AG04449 (cell line): ENCODE measurements at regions not wholly inside any gene's neighbourhood (a gene's known extent, or its start where the extent isn't known, plus 50 kb on each side); places are given as distances from the start of the nearest gene placed in this dataset.

ENCODE experiments used
- CTCF ChIA-PET: fragments of 350-600 bp; formaldehyde crosslinking; extraction: SDS; loops from one replicate; lab custom pipeline; 2021; ENCODE audit warnings: antibody characterized with exemption; lab: Yijun Ruan, JAX
- POLR2A ChIA-PET: fragments of 400-600, 350-600 bp; formaldehyde crosslinking; extraction: SDS; loops from one replicate; lab custom pipeline; 2020; ENCODE audit warnings: antibody characterized with exemption, inconsistent platforms; lab: Yijun Ruan, JAX
- DNase-seq: peaks from one replicate; pipeline ENCODE4 v3.0.0-alpha.2; 2010; ENCODE audit warnings: low read depth, low spot score
- H3K4me3 ChIP-seq: 2 replicates; pipeline ENCODE4 v1.5.1; 2011; ENCODE audit warnings: low read depth, mild to moderate bottlenecking, control low read depth, low read length
- CTCF ChIP-seq: IDR thresholded peaks from one replicate; pipeline ENCODE4 v1.5.1; 2011; ENCODE audit warnings: mild to moderate bottlenecking, moderate library complexity, low read length, control low read depth, inconsistent platforms; ENCODE audit not compliant: insufficient read depth; ENCODE audit errors: missing control alignments

GRCh38 chr15:66938114-66938830, 127.1 kb upstream of the SMAD3 start:
- ChIA-PET POLR2A (no interaction called here), CTCF (interaction anchor here (1.0 to 1.5 kb wide), 2 partner anchors 8 to 366 kb away, joined by 3 to 7 read pairs; no protein-coding TSS in a partner anchor)
- DNase-seq = no peak
- H3K4me3 ChIP-seq = no peak overlapping the region
- no peak for TF ChIP-seq CTCF

- no peak for TF ChIP-seq CTCF
- no peak overlapping the region for H3K4me3 ChIP-seq
- POLR2A ChIA-PET = no interaction called here
- no peak for DNase-seq
- CTCF ChIA-PET = interaction anchor here (1.0 to 1.5 kb wide), 2 partner anchors 8 to 365 kb away, joined by 3 to 7 read pairs; no protein-coding TSS in a partner anchor
Observed at GRCh38 chr15:66939016-66939415, 126.4 kb upstream of the SMAD3 start.

DNA sequence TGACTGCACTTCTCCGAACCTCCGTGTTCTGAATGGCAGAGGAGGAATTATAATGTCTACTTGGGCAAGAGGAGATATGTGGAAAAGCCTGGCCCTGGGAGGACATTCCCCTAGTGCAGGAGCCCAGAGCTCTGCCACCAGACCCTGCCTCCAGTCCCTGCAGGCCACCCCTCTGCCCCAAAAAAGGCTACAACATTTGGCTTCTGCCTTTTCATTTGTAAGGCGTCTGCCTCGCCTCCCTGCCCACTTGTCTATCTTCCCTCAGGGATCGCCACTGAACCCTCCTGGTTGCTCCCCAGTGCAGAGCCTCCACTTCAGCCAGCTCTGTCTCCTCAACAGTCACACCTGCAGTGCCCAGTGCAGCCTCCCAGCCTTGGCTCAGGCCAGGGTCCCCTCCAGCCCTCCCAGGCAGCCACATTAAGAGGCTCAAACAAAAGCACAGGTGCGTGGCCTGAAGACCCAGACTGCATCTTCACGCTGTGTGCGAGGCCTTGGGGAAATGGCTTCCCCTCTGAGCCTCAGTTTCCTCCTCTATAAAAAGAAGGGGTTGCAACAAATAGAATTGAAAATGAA, 125.9 kb upstream of the SMAD3 start:
- TF ChIP-seq CTCF = no peak
- CTCF ChIA-PET = interaction anchor here (1.0 to 2.5 kb wide), 3 partner anchors 20 to 364 kb away, joined by 3 to 10 read pairs (median 4); no protein-coding TSS in a partner anchor
- no peak for DNase-seq
- POLR2A ChIA-PET = no interaction called here
- H3K4me3 ChIP-seq = no peak overlapping the region

GRCh38 chr15:66940368-66940767, 125.0 kb upstream of the SMAD3 start:
- CTCF ChIA-PET = interaction anchor here (0.9 to 2.5 kb wide), 4 partner anchors 20 to 896 kb away, joined by 3 to 10 read pairs (median 4); no protein-coding TSS in a partner anchor
- POLR2A ChIA-PET = no interaction called here
- DNase-seq = no peak
- no peak overlapping the region for H3K4me3 ChIP-seq
- no peak for TF ChIP-seq CTCF

GRCh38 chr15:66941108-66941711, 124.2 kb upstream of the SMAD3 start:
- POLR2A ChIA-PET = interaction anchor here (0.5 kb wide), 1 partner anchor 624 kb away, joined by 3 read pairs; no protein-coding TSS in a partner anchor
- no peak for TF ChIP-seq CTCF
- no peak overlapping the region for H3K4me3 ChIP-seq
- CTCF ChIA-PET = interaction anchor here (0.9 to 2.5 kb wide), 7 partner anchors 14 to 895 kb away, joined by 3 to 10 read pairs (median 4); no protein-coding TSS in a partner anchor
- no peak for DNase-seq
